HEK293 (cell line): ENCODE measurements at regions not wholly inside any gene's neighbourhood (a gene's known extent, or its start where the extent isn't known, plus 50 kb on each side); places are given as distances from the start of the nearest gene placed in this dataset.

Experiments used
- KLF1 ChIP-seq: fragments of 450-650 bp; formaldehyde crosslinking; IDR thresholded peaks from 2 replicates; pipeline ENCODE4 v1.5.1; 2016; ENCODE audit warnings: missing biosample characterization, missing genetic modification characterization
- PRDM10 ChIP-seq: fragments of 450-650 bp; formaldehyde crosslinking; IDR thresholded peaks from 2 replicates; pipeline ENCODE4 v1.5.1; 2016; ENCODE audit warnings: missing biosample characterization, missing genetic modification characterization
- SETDB1 ChIP-seq: IDR thresholded peaks from one replicate; pipeline ENCODE4 v1.6.1; 2017; ENCODE audit warnings: mild to moderate bottlenecking, low read length, moderate library complexity, mixed read lengths; ENCODE audit not compliant: insufficient read length
- ZEB2 ChIP-seq: fragments of 450-650 bp; formaldehyde crosslinking; IDR thresholded peaks from 2 replicates; pipeline ENCODE4 v1.5.1; 2016; ENCODE audit warnings: missing biosample characterization, missing genetic modification characterization
- TF ChIP-seq, protein P1 (sequence below): fragments of 450-650 bp; formaldehyde crosslinking; conservative IDR thresholded peaks from 2 replicates; pipeline ENCODE4 v1.5.1; 2016; ENCODE audit warnings: low read depth, missing biosample characterization, missing genetic modification characterization

DNA sequence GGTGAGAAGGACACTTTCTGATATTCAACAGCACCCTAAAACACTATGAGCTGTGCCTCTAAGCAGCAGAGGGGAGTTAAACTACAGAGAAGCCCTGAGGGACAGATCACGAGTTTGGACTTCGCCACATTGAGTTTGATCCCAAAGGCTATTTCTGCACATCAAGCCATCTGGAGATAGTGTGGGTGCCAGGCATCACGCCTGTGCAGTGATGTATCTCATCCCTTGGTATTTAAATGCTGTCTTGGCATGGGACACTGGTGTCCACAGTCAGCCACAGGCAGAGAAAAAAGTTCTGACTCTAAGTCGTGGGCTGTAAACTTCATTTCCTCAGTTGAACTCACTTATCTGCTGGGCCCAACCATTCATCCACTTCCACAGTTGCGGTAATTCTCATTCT, 742.3 kb upstream of the CELF4 start:
- TF ChIP-seq SETDB1 (no peak), KLF1 (tag by site-specific recombination) (no peak), ZEB2 (tag by site-specific recombination) (no peak), PRDM10 (tag by site-specific recombination) (no peak)
- TF ChIP-seq, protein P1, sequence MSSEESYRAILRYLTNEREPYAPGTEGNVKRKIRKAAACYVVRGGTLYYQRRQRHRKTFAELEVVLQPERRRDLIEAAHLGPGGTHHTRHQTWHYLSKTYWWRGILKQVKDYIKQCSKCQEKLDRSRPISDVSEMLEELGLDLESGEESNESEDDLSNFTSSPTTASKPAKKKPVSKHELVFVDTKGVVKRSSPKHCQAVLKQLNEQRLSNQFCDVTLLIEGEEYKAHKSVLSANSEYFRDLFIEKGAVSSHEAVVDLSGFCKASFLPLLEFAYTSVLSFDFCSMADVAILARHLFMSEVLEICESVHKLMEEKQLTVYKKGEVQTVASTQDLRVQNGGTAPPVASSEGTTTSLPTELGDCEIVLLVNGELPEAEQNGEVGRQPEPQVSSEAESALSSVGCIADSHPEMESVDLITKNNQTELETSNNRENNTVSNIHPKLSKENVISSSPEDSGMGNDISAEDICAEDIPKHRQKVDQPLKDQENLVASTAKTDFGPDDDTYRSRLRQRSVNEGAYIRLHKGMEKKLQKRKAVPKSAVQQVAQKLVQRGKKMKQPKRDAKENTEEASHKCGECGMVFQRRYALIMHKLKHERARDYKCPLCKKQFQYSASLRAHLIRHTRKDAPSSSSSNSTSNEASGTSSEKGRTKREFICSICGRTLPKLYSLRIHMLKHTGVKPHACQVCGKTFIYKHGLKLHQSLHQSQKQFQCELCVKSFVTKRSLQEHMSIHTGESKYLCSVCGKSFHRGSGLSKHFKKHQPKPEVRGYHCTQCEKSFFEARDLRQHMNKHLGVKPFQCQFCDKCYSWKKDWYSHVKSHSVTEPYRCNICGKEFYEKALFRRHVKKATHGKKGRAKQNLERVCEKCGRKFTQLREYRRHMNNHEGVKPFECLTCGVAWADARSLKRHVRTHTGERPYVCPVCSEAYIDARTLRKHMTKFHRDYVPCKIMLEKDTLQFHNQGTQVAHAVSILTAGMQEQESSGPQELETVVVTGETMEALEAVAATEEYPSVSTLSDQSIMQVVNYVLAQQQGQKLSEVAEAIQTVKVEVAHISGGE (tag by site-specific recombination) = no peak
